K562 (cell line): ENCODE measurements at regions not wholly inside any gene's neighbourhood (a gene's known extent, or its start where the extent isn't known, plus 50 kb on each side); places are given as distances from the start of the nearest gene placed in this dataset.

Experiments used
- ATAC-seq: fragments of 200-7000 bp; cut with Tn5 transposase; 3 replicates; pipeline ENCODE4 v1.9.1; 2020; ENCODE audit warnings: moderate library complexity
- BruUV-seq: library from RNA; stranded (reverse); fragments of 400-500 nt; replicated peaks from 2 replicates; lab custom pipeline; 2021; lab: Mats Ljungman, UMichigan
- CTCF ChIA-PET: fragments of 300-600 bp; formaldehyde crosslinking; extraction: SDS; loops from one replicate; lab custom pipeline; 2021; ENCODE audit warnings: low intra/inter-chr PET ratio; lab: Yijun Ruan, JAX
- POLR2A ChIA-PET: fragments of 300-600, 350-650 bp; sonication (Branson Sonifier 250); formaldehyde crosslinking; extraction: SDS; loops from one replicate; lab custom pipeline; 2021; ENCODE audit warnings: antibody characterized with exemption, inconsistent platforms; lab: Yijun Ruan, JAX
- DNase-seq, 4 experiments: peaks; one replicate each; pipeline versions ENCODE4 v3.0.0 to v3.0.0-alpha.2; 2011 to 2018; ENCODE audit warnings: low spot score in 3 of 4, mixed read lengths in 3 of 4; ENCODE audit errors: extremely low read depth in 1 of 4
- FAIRE-seq: peaks from 2 replicates; lab custom pipeline; 2011; peaks lifted over from hg19 to GRCh38; lab: Jason Lieb, UNC
- H2AFZ ChIP-seq: 2 replicates; pipeline ENCODE4 v1.6.0; 2011; ENCODE audit warnings: low read depth, low read length, control low read depth, inconsistent platforms
- H3K27ac ChIP-seq: fragments of 200-600 bp; 3 replicates; pipeline ENCODE4 v1.8.0; 2011; ENCODE audit warnings: low read depth, mild to moderate bottlenecking, control low read depth, inconsistent platforms, low read length, moderate library complexity, mixed read lengths; ENCODE audit errors: extremely low read depth
- H3K27me3 ChIP-seq, 2 experiments: fragments of 300-600 bp in 1 of 2; 2 replicates in 1 of 2; 3 replicates in 1 of 2; pipeline versions ENCODE4 v1.6.0 to v1.8.0; 2011; ENCODE audit warnings: inconsistent platforms in 2 of 2, low read length in 2 of 2, mild to moderate bottlenecking in 1 of 2, mixed read lengths in 1 of 2, moderate library complexity in 1 of 2; ENCODE audit not compliant: control insufficient read depth in 2 of 2, insufficient read depth in 2 of 2
- H3K36me3 ChIP-seq: fragments of 300-600 bp; 3 replicates; pipeline ENCODE4 v1.8.0; 2011; ENCODE audit warnings: mild to moderate bottlenecking, low read length, inconsistent platforms; ENCODE audit not compliant: control insufficient read depth, insufficient read depth
- H3K4me1 ChIP-seq, 2 experiments: fragments of 200-600 bp in 1 of 2; replicated peaks in 1 of 2; 2 replicates in 1 of 2; 3 replicates in 1 of 2; pipeline versions ENCODE4 v1.5.1 to v1.8.0; 2011; ENCODE audit warnings: inconsistent platforms in 2 of 2, low read length in 2 of 2, mild to moderate bottlenecking in 1 of 2, mixed read lengths in 1 of 2, moderate library complexity in 1 of 2; ENCODE audit not compliant: control insufficient read depth in 2 of 2, insufficient read depth in 2 of 2
- H3K4me2 ChIP-seq: 2 replicates; pipeline ENCODE4 v1.6.1; 2011; ENCODE audit warnings: low read length, control low read depth, inconsistent platforms, mixed read lengths; ENCODE audit not compliant: insufficient read depth
- H3K4me3 ChIP-seq: fragments of 200-600 bp; sonication (generic), shearing (Covaris generic); 2 replicates; pipeline ENCODE4 v1.5.1; 2016; ENCODE audit warnings: control low read depth, inconsistent platforms
- H3K79me2 ChIP-seq: fragments of 200-600 bp; 3 replicates; pipeline ENCODE4 v1.8.0; 2011; ENCODE audit warnings: low read length, inconsistent platforms; ENCODE audit not compliant: control insufficient read depth, insufficient read depth
- H3K9ac ChIP-seq, 2 experiments: 2 replicates each; pipeline versions ENCODE4 v1.6.0 to v1.6.1; 2011; ENCODE audit warnings: low read depth in 2 of 2, low read length in 2 of 2, control low read depth in 1 of 2, inconsistent platforms in 1 of 2, mild to moderate bottlenecking in 1 of 2, mixed read lengths in 1 of 2; ENCODE audit not compliant: insufficient read depth in 1 of 2
- H3K9me1 ChIP-seq: one replicate; pipeline ENCODE4 v1.6.0; 2011; ENCODE audit warnings: inconsistent platforms, mild to moderate bottlenecking, low read length, moderate library complexity; ENCODE audit not compliant: control insufficient read depth, insufficient read depth
- H3K9me3 ChIP-seq: replicated peaks from 2 replicates; pipeline ENCODE4 v1.5.1; 2011; ENCODE audit warnings: low read depth, low read length, inconsistent platforms; ENCODE audit not compliant: control insufficient read depth, insufficient read depth
- H4K20me1 ChIP-seq: replicated peaks from 2 replicates; pipeline ENCODE4 v1.6.1; 2011; ENCODE audit warnings: low read length, inconsistent platforms, mixed read lengths; ENCODE audit not compliant: control insufficient read depth, insufficient read depth
- BRCA1 ChIP-seq, 2 experiments: fragments of 450-650 bp in 1 of 2; sonication (generic) in 1 of 2; formaldehyde crosslinking in 1 of 2; IDR thresholded peaks; 2 replicates each; pipeline versions ENCODE4 v1.5.0 to v1.6.1; 2017 to 2020; ENCODE audit warnings: mild to moderate bottlenecking in 1 of 2, missing genetic modification reagents in 1 of 2
- C11orf30 ChIP-seq: fragments of 450-650 bp; IDR thresholded peaks from 2 replicates; pipeline ENCODE4 v1.6.1; 2016; ENCODE audit warnings: low read depth, mild to moderate bottlenecking
- ELF4 ChIP-seq: fragments of 450-650 bp; formaldehyde crosslinking; IDR thresholded peaks from 2 replicates; pipeline ENCODE4 v1.4.0; 2022; ENCODE audit warnings: missing genetic modification characterization
- GABPA ChIP-seq: fragments of 200-800 bp; sonication (Bioruptor generic); conservative IDR thresholded peaks from 2 replicates; pipeline ENCODE4 v1.6.1; 2016; ENCODE audit warnings: low read depth, missing genetic modification characterization, missing compliant biosample characterization
- IFI16 ChIP-seq: fragments of 250-450 bp; sonication (Bioruptor Pico); IDR thresholded peaks from 2 replicates; pipeline ENCODE4 v2.1.2; 2022; ENCODE audit warnings: mild to moderate bottlenecking, inconsistent platforms
- MAZ ChIP-seq, 2 experiments: fragments of 450-650 bp in 1 of 2; sonication (generic) in 1 of 2; formaldehyde crosslinking; IDR thresholded peaks in 1 of 2; conservative IDR thresholded peaks in 1 of 2; 2 replicates each; pipeline versions ENCODE4 v1.4.0 to v1.5.0; 2020; ENCODE audit warnings: mild to moderate bottlenecking in 1 of 2, missing genetic modification reagents in 1 of 2
- STAT5B ChIP-seq: fragments of 250-450 bp; sonication (Bioruptor Pico); IDR thresholded peaks from 2 replicates; pipeline ENCODE4 v1.8.0; 2021; ENCODE audit warnings: mild to moderate bottlenecking, inconsistent platforms
- WGBS: fragments of 100-300 bp; shearing (Covaris generic); methylation state at CpG from one replicate; pipeline ENCODE4 v1.1.6; 2016; ENCODE audit warnings: low coverage, mixed read lengths; ENCODE audit not compliant: insufficient coverage; ENCODE audit errors: missing lambda C conversion rate; 5-methylcytosine and 5-hydroxymethylcytosine counted together
- in situ Hi-C: fragments of 300-500 bp; cut with MboI; formaldehyde crosslinking; loops from 4 replicates; pipeline ENCODE4 v1.15.0; 2018; ENCODE audit warnings: inconsistent platforms, mixed read lengths
- intact Hi-C: fragments of 100-400 bp; cut with micrococcal nuclease; formaldehyde crosslinking; loops from 2 replicates; pipeline ENCODE4 v1.14.2; 2022
- TF ChIP-seq, protein P1 (sequence below): fragments of 250-450 bp; sonication (Bioruptor Pico); IDR thresholded peaks from 2 replicates; pipeline ENCODE4 v1.5.0; 2020; ENCODE audit warnings: mild to moderate bottlenecking

DNA sequence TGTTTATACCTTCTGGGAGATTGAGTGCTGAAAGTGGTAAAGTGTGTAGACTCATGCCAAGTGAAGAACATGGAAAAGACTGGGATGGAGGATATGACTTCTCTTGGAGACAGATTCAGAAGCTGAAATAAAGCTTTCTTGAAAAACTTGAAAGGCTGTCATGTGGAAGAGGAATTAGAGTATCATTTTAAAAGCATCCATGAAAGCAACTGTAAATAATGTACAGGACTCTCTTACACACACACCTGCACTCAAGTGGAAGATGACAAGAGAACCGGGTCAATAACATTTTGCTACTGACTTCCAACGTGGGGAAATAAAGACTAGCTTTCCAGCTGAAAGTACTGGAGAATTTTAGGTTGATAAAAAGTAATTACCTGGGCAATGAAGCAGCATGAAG lies 658.2 kb downstream of the TDRD15 start:
- intact Hi-C loops (no loop called here), in situ Hi-C loops (no loop called here)
- H3K4me2 ChIP-seq, result no peak overlapping the region
- ATAC-seq, result no peak
- no peaks in the 10 kb centered on the region for H3K9me1 ChIP-seq
- FAIRE-seq, result no peak
- no peak for DNase-seq
- H3K27ac ChIP-seq, result no peak overlapping the region
- CTCF ChIA-PET, result no interaction called here
- BruUV-seq, result no TSS peak
- peaks cover 2% of the 10 kb centered on the region; the same call in 1 of the 2 replicates for H3K9me3 ChIP-seq
- TF ChIP-seq GABPA (no peak), ELF4 (no peak), MAZ (CRISPR knock-in tag; conservative IDR thresholded peaks at IDR 0.05 in 1 of 2, IDR thresholded peaks at IDR 0.05 in 1 of 2) (no peak), BRCA1 (IDR thresholded peaks at IDR 0.05) (no peak), BRCA1 (CRISPR knock-in tag; IDR thresholded peaks at IDR 0.05) (no peak), STAT5B (CRISPR knock-in tag) (no peak), IFI16 (CRISPR knock-in tag) (no peak), C11orf30 (no peak)
- TF ChIP-seq, protein P1, sequence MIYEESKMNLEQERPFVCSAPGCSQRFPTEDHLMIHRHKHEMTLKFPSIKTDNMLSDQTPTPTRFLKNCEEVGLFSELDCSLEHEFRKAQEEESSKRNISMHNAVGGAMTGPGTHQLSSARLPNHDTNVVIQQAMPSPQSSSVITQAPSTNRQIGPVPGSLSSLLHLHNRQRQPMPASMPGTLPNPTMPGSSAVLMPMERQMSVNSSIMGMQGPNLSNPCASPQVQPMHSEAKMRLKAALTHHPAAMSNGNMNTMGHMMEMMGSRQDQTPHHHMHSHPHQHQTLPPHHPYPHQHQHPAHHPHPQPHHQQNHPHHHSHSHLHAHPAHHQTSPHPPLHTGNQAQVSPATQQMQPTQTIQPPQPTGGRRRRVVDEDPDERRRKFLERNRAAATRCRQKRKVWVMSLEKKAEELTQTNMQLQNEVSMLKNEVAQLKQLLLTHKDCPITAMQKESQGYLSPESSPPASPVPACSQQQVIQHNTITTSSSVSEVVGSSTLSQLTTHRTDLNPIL, result no peak
- H3K9ac ChIP-seq, result no peak overlapping the region
- H3K4me3 ChIP-seq, result no peak overlapping the region
- no peak overlapping the region for H2AFZ ChIP-seq
- WGBS, result 0% methylated on average over 2 of the region's 2 CpGs
- H3K27me3 ChIP-seq, result no peaks in the 10 kb centered on the region
- no peaks in the 10 kb centered on the region for H3K79me2 ChIP-seq
- H3K4me1 ChIP-seq, result no peaks in the 10 kb centered on the region
- POLR2A ChIA-PET, result no interaction called here
- H4K20me1 ChIP-seq, result no peaks in the 10 kb centered on the region
- H3K36me3 ChIP-seq, result no peaks in the 10 kb centered on the region
